ENCODE measurements at regions not wholly inside any gene's neighbourhood (a gene's known extent, or its start where the extent isn't known, plus 50 kb on each side); places are given as distances from the start of the nearest gene placed in this dataset.

DNA sequence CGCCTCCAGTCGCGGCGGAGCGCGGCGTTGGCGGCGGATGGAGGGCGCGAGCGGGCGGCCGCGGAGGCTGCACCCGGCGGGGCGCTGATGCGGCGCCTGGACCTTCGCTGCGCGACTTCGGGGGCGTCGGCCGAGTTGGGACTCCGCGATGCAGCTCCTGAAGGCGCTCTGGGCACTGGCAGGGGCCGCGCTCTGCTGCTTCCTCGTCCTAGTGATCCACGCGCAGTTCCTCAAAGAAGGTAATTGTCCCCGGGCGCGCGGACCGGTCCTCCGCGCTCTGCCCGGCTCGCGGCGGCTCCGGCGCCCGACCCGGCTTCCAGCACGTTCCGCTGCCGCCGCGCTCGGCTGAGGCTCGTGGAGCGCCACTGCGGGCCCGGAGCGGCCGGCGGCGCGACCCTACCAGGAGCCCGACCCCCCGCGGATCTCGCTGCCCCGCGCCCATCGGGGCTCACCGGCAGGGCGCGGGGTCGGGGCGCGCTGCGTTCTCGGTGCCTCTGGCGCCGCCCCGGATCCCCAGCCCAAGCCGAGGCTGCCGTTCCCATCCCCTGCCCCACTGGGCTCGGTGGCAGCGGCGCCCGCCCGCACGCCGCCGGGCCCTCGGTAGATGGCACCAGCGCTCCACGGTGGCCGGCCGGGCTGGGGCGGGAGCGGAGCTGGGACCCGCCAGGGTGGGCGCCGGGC lies 1251.2 kb downstream of the BRD1 start:
- H3K9me3 ChIP-seq (ENCODE audit: insufficient read depth, low read depth, low read length) = no peaks in the 10 kb centered on the region; the same call in 1 of the 2 replicates
- H2AFZ ChIP-seq (ENCODE audit: low read length) = no peak overlapping the region
- TF ChIP-seq, protein P1, sequence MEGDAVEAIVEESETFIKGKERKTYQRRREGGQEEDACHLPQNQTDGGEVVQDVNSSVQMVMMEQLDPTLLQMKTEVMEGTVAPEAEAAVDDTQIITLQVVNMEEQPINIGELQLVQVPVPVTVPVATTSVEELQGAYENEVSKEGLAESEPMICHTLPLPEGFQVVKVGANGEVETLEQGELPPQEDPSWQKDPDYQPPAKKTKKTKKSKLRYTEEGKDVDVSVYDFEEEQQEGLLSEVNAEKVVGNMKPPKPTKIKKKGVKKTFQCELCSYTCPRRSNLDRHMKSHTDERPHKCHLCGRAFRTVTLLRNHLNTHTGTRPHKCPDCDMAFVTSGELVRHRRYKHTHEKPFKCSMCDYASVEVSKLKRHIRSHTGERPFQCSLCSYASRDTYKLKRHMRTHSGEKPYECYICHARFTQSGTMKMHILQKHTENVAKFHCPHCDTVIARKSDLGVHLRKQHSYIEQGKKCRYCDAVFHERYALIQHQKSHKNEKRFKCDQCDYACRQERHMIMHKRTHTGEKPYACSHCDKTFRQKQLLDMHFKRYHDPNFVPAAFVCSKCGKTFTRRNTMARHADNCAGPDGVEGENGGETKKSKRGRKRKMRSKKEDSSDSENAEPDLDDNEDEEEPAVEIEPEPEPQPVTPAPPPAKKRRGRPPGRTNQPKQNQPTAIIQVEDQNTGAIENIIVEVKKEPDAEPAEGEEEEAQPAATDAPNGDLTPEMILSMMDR (conservative IDR thresholded peaks at IDR 0.05; ENCODE audit: low read length) = no peak
- no peak for TF ChIP-seq EZH2phosphoT487 (IDR thresholded peaks at IDR 0.05; ENCODE audit: borderline replicate concordance)
- H3K27me3 ChIP-seq (ENCODE audit: insufficient read depth, low read length, poor library complexity, severe bottlenecking) = no peaks in the 10 kb centered on the region
- no peaks in the 10 kb centered on the region for H4K20me1 ChIP-seq (ENCODE audit: insufficient read depth, low read length, poor library complexity, severe bottlenecking)
- no peak overlapping the region for H3K9ac ChIP-seq (ENCODE audit: low read depth, low read length, poor library complexity, severe bottlenecking)
- no peak overlapping the region for H3K4me3 ChIP-seq (ENCODE audit: low read length, poor library complexity, severe bottlenecking)
- no peaks in the 10 kb centered on the region for H3K4me1 ChIP-seq (ENCODE audit: insufficient read depth, low read length, poor library complexity, severe bottlenecking)
- H3F3A ChIP-seq (ENCODE audit: low read depth) = no peaks in the 10 kb centered on the region
- no peaks in the 10 kb centered on the region for H3K79me2 ChIP-seq (ENCODE audit: insufficient read depth, low read length)
- no peak overlapping the region for H3K4me2 ChIP-seq (ENCODE audit: low read depth, low read length, poor library complexity, severe bottlenecking)
- no peaks in the 10 kb centered on the region for H3K36me3 ChIP-seq (ENCODE audit: insufficient read depth, low read length)
- no peaks in the 10 kb centered on the region for H3K9me2 ChIP-seq (replicated peaks; ENCODE audit: low read depth, low read length)

DNA sequence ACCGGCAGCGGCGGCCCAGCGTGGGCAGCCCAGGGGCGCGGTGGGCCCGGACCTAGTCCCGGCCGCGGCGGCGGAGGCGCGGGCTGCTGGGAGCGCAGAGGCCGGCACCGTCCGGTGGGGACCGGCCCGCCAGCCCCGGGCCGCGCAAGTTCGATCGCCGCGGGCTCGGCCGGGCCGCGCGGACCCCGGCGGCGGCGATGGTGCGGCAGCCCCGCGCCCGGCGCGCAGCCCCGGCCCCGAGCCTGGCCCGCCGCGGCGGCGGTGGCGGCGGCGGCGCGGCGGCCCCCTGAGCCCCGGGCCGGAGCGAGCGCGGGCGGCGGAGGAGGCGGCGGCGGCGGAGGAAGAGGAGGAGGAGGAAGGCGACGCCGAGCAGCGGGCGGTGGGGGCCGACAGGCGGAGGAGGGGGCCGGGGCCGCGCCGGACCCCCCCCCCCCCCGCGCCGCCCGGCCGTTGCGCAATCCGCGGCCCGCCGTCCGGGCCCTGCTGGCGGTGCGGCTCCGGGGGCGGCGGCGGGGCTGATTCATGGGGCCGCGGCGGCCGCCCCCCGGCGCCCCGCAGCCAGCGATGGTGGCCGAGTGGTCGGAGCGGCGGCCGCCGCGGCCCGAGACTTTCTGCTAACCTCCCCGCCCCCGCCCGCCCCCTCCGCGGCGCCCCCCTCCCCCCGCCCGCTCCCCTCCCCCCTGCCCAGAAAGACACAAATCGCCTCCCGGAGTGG lies 1251.9 kb downstream of the BRD1 start:
- Histone ChIP-seq H3K4me1 (ENCODE audit: insufficient read depth, low read length, poor library complexity, severe bottlenecking) (no peaks in the 10 kb centered on the region), H3K27me3 (ENCODE audit: insufficient read depth, low read length, poor library complexity, severe bottlenecking) (no peaks in the 10 kb centered on the region), H3K79me2 (ENCODE audit: insufficient read depth, low read length) (no peaks in the 10 kb centered on the region), H2AFZ (ENCODE audit: low read length) (no peak overlapping the region), H4K20me1 (ENCODE audit: insufficient read depth, low read length, poor library complexity, severe bottlenecking) (no peaks in the 10 kb centered on the region), H3K9ac (ENCODE audit: low read depth, low read length, poor library complexity, severe bottlenecking) (no peak overlapping the region), H3K36me3 (ENCODE audit: insufficient read depth, low read length) (no peaks in the 10 kb centered on the region), H3K4me3 (ENCODE audit: low read length, poor library complexity, severe bottlenecking) (no peak overlapping the region), H3F3A (ENCODE audit: low read depth) (no peaks in the 10 kb centered on the region), H3K9me3 (ENCODE audit: insufficient read depth, low read depth, low read length) (peaks cover 3% of the 10 kb centered on the region; the same call in 1 of the 2 replicates), H3K9me2 (replicated peaks; ENCODE audit: low read depth, low read length) (no peaks in the 10 kb centered on the region), H3K4me2 (ENCODE audit: low read depth, low read length, poor library complexity, severe bottlenecking) (no peak overlapping the region)
- TF ChIP-seq EZH2phosphoT487 (IDR thresholded peaks at IDR 0.05; ENCODE audit: borderline replicate concordance) = no peak
- TF ChIP-seq, protein P1 (conservative IDR thresholded peaks at IDR 0.05; ENCODE audit: low read length) = no peak

DNA sequence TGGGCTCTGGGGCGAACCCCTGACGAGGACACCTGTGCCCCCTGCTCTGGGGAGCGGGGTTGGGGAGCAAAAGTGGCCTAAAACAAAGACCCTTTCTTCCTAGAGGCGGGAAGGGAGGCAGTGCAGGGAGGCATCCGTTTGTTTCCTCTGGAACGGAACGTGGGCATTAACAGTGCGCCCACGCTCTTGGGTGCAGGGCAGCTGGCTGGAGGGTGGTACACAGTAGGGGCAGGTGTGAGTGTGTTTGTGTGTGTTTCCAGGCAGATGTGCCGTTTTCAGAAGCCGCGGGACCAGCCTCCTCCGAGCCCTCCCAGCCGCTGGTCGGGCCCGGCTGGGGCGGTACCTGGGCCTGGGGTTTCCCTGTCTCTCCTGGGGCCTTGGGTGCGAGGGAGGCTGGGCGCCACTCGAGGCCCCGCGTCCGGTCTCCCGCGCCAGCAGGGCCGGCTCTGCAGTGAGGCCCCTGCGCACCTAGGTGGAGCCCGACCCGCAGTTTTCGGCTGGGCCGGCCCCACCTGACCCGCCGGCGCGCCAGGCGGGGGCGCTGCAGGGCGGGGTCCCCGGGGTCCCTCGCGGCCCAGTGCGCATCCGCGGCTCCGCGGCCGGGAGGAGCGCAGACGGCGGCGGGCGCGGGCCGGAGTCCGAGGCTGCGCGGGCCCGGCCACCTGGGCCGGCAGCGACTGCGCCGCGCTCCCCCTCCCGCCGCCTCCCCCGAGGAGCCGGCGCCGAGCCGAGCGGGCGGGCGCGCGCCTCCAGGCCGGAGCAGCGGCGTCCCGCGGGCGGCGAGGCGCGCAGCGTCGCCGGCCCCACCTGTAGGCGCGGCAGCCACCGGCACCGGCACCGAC lies 1252.7 kb downstream of the BRD1 start:
- Histone ChIP-seq H3K36me3 (ENCODE audit: insufficient read depth, low read length) (no peaks in the 10 kb centered on the region), H3K4me1 (ENCODE audit: insufficient read depth, low read length, poor library complexity, severe bottlenecking) (no peaks in the 10 kb centered on the region), H4K20me1 (ENCODE audit: insufficient read depth, low read length, poor library complexity, severe bottlenecking) (no peaks in the 10 kb centered on the region), H3K4me3 (ENCODE audit: low read length, poor library complexity, severe bottlenecking) (no peak overlapping the region), H2AFZ (ENCODE audit: low read length) (no peak overlapping the region), H3K9ac (ENCODE audit: low read depth, low read length, poor library complexity, severe bottlenecking) (no peak overlapping the region), H3K9me2 (replicated peaks; ENCODE audit: low read depth, low read length) (no peaks in the 10 kb centered on the region), H3K79me2 (ENCODE audit: insufficient read depth, low read length) (no peaks in the 10 kb centered on the region), H3K9me3 (ENCODE audit: insufficient read depth, low read depth, low read length) (peaks cover 5% of the 10 kb centered on the region; the same call in 1 of the 2 replicates), H3F3A (ENCODE audit: low read depth) (no peaks in the 10 kb centered on the region), H3K4me2 (ENCODE audit: low read depth, low read length, poor library complexity, severe bottlenecking) (no peak overlapping the region), H3K27me3 (ENCODE audit: insufficient read depth, low read length, poor library complexity, severe bottlenecking) (no peaks in the 10 kb centered on the region)
- TF ChIP-seq EZH2phosphoT487 (IDR thresholded peaks at IDR 0.05; ENCODE audit: borderline replicate concordance) = no peak
- TF ChIP-seq, protein P1 (conservative IDR thresholded peaks at IDR 0.05; ENCODE audit: low read length) = no peak
